ENCODE measurements at regions not wholly inside any gene's neighbourhood (a gene's known extent, or its start where the extent isn't known, plus 50 kb on each side); places are given as distances from the start of the nearest gene placed in this dataset.
A peak's percentile ranks its signal among the peaks of the same experiment; 100 is the strongest.
"Not testable (repeated sequence)": the region's sequence is repeated elsewhere in the genome, so short reads cannot be mapped to it uniquely, and the experiment has no call there.

GRCh38 chr20:53748821-53749421 lies 155.3 kb upstream of the ZNF217 start:
- DNase-seq (ENCODE audit: low spot score), result peak; percentile 86

DNA sequence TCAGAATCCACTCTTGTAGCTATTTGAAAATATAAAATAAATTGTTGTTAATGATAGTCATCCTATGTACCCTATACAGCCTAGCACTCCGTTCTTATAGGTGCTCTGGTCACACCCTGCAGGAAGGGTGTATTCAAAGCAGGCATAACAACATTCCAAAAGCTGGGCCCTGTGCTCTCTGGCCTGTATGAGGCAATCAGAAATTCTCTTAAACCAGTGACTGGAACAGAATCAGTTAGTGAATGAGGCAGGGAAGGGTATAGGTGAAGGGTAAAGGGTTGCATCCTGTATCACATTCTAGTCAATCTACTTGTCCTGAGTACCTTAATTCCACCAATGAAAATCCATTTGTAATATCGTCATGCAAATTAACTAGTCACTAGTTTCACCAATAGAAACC lies 154.5 kb upstream of the ZNF217 start:
- DNase-seq (ENCODE audit: low spot score), result peak; percentile 30

DNA sequence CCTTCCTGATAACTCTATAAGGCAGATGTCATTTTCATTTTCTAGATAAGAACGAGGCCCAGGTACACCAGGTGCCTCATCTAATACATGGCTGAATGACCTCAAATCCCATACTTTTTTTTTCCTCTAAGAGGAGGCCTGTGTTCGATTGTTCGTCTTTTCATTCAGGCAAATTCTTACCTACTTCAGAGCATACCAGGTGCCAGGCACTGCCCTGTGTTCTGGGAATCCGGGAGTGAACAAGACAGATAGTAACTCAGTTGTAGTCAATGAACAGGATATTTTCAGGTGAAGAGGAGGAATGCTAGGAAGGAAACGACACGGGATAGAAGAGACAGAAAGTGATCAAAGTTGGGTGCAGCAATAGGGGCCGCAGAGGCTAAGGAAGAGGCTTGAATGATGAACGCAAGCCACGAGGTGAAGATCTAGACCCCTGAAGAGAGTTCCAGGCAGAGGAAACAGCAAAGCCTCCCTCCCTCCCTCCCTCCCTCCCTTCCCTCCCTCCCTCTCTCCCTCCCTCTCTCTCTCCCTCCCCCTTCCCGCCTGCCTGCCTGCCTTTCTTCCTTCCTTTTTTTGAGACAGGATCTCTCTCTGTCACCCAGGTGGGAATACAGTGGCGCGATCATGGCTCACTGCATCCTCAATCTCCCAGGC lies 150.1 kb upstream of the ZNF217 start:
- no peak for DNase-seq (ENCODE audit: low spot score)

DNA sequence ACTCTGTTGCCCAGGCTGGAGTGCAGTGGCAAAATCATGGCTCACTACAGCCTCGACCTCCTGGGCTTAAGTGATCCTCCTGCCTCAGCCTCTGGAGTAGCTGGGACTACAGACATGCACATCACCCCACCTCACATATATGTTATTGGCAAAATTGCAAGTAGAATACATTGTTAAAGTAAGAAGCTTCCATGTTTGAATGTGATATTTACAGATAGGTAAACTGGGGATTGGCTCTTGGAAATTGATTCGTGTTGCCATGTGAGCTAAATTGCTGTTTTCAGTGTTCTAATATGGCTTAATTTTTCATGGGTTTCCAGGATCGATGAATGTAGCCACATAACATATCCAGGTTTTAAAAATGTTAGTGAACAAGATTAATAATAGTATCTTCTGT lies 149.0 kb upstream of the ZNF217 start:
- DNase-seq (ENCODE audit: low spot score), result no peak

DNA sequence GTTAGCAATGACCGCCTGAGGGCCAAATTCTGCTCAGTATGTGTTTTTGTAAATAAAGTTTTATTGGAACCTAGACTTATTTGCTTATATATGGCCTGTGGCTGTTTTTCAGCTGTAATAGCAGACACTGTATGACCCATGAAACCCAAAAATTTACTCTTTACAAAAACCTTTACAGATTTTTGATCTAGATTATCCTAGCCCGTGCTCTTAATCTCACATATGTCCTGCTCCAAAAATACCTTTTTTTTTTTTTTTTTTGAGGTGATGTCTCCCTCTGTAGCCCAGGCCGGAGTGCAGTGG lies 148.0 kb upstream of the ZNF217 start:
- no peak for DNase-seq (ENCODE audit: low spot score)

GRCh38 chr20:53739799-53740785 lies 146.5 kb upstream of the ZNF217 start:
- peak; percentile 48 for DNase-seq (ENCODE audit: low spot score)

DNA sequence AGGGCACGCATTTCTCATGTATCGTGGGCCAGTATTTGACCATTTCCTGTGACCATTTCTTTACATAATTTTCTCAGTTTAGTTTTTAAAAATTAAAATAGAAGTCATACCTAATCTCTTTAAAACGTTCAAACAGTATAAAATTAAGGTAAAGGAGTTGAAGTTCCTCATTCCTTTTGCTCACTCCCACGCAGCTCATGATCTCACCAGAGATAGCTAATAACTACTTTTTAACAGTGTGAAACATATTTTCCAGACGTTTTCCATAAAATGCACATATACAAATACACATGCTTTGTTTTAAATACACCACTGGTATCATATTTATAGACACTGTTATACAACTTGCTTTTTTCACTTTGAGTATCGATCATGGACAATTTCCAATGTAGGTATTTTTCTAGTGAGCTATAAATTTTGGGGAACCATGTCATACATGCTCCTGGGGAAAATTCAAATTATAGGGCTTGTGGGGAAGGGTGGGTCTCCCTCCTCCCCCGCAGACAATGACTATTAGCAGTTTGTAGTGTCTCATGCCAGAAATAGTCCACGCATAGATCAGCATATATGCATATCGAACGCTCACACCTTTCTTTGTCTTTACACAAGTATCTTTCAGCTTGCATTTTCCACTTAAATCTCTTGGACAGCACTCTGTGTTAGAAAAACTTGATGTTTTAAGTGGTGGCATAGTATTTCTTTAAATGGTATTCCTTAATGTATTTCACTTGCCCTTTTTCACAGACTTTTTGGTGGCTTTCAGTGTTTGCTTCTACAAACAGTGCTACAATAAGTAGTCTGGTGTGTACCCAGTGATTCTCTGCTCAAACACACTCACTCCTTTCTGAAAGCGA lies 145.5 kb upstream of the ZNF217 start:
- peak; percentile 43 for DNase-seq (ENCODE audit: low spot score)

DNA sequence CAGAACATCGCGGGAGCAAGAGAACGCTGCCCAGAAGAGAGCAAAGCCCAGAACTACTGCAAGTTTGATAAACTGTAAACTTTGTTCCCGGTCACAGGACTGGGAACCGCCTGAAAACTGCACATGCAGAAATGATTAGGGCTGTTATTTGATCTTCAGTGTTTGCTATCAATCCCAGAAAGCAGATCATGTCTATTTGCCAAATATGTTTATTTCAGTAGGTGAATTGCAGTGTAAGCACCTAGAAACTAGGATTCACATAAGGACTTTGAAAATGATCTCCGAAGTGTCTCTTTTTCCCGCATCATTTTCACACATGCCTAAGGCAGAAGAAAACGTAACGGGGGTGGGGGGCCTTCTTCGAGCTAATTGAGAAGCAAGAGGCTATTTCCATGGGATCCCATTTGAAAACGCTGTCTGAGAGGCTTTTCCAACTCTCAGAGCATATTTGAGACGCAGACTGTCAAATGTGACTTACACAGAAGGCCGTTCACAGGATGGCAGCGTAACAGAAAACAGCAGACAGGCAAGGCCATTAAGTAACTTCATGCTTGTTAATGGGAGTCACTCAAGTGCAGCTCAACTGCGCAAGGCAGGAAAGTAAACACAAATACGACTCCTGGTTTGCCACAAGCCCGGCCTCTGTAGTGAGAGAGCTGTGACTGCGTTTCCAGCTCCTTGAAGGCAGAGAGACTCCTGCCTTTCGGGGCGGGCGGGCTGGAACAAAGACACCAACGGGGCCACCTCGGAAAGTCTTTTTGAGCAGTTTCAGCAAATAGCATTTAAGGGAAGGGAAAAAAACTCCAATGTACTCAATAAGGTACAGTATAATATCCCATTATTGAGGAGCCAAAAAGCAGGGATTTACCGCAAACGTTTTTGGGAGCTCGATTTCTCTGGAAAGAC lies 144.7 kb upstream of the ZNF217 start:
- peak; percentile 88 for DNase-seq (ENCODE audit: low spot score)

- peak; percentile 79 for DNase-seq (ENCODE audit: low spot score)
These were observed 143.9 kb upstream of the ZNF217 start for GRCh38 chr20:53737396-53738038.

DNA sequence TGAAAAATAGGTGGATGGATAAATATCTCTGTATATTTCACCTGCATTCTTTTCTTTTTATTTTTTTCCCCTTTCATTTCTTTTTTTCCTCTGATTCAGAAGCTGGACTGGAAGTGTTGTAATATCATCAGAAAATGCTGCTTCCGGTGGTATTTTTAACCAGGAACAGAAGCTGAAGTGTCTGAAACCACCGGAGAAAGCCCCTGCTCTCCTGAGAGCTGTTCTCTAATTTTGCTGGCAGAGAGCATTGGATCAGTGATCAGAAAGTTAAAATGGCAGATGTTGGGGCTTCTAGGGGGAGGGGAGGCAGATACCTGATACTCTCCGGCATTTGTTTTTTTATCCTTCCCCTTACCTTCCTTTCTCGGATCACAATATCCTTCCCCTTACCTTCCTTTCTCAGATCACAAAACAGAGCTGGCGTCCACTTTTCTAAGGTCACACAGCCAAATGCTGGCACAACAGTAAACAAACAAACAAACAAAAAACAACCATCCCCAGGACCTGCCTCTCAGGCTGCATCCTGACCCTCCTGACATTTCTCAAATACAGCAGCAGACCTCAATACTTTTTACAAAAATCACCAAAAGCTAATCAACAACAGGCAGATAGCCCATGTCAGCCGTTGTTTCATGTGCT lies 143.2 kb upstream of the ZNF217 start:
- DNase-seq (ENCODE audit: low spot score), result peak; percentile 50

GRCh38 chr20:53736122-53736756 lies 142.6 kb upstream of the ZNF217 start:
- DNase-seq (ENCODE audit: low spot score), result peak; percentile 27

DNA sequence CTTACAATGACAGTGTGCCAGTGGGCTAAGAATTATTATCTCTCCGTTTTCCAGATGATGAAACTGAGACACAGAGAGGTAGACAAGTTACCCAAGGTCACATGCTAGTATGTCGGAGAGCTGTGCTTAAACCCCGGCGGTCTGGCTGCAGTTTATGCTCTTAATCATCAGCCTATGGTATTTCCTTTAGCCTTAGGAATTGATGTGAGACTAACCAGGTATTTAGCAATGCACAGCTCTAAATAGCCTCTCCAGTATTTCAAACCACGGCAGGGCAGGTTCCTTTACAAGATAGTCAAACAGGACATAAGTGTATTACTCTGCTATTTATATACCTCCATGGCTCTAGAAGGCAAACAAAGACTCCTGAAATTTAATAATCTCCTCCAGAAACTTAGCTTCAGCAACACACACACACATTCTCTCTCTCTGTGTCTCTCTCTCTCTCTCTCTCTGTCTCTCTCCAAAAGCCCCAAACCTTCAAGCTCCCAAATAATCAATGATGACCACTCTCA lies 142.0 kb upstream of the ZNF217 start:
- peak; percentile 92 for DNase-seq (ENCODE audit: low spot score)

GRCh38 chr20:53734006-53734688 lies 140.5 kb upstream of the ZNF217 start:
- DNase-seq (ENCODE audit: low spot score), result no peak

- DNase-seq (ENCODE audit: low spot score), result no peak
These were observed 138.0 kb upstream of the ZNF217 start for GRCh38 chr20:53731595-53731994.

DNA sequence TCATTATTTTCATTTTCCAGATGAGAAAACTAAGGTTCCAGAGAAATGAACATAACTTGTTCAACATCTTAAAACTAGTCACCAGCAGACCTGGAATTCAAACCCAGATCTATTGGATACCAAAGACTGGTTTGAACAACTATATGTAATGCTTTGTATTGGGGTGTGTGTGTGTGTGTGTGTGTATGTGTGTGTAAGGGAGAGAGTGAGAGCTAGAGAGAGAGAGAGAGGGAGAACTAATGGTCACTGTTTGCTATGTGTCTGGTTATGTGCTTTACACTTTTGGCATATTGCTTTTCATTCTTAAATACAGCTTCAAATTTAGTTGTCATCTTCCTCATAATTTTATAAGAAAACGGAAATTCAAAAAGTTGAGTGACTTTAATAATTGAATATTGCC lies 134.7 kb upstream of the ZNF217 start:
- DNase-seq (ENCODE audit: low spot score), result no peak

DNA sequence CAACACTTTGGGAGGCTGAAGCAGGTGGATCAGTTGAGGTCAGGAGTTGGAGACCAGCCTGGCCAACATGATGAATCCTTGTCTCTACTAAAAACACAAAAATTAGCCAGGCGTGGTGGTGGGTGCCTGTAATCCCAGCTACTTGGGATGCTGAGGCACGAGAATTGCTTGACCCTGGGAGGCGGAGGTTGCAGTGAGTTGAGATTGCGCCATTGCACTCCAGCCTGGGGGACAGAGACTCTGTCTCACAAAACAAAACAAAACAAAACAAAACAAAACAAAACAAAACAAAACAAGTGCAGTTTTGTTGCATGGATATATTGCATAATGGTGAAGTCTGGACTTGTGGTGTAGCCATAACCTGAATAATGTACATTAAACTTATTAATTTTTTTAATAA lies 133.6 kb upstream of the ZNF217 start:
- DNase-seq (ENCODE audit: low spot score), result not testable (repeated sequence)

GRCh38 chr20:53725575-53725970 lies 131.9 kb upstream of the ZNF217 start:
- no peak for DNase-seq (ENCODE audit: low spot score)

- no peak for DNase-seq (ENCODE audit: low spot score)
These were observed 130.0 kb upstream of the ZNF217 start for GRCh38 chr20:53723621-53724020.
